Neural cell (in vitro differentiated cells): ENCODE measurements at regions not wholly inside any gene's neighbourhood (a gene's known extent, or its start where the extent isn't known, plus 50 kb on each side); places are given as distances from the start of the nearest gene placed in this dataset.

Experiments
- H2AFZ ChIP-seq: fragments of 200-600, 300-800 bp; sonication (generic), shearing (Covaris generic); 2 replicates; pipeline ENCODE4 v1.6.0; 2014; ENCODE audit warnings: low read depth, mild to moderate bottlenecking, antibody characterized with exemption, low read length, moderate library complexity
- H3F3A ChIP-seq: fragments of 200-600 bp; shearing (Covaris generic); 2 replicates; pipeline ENCODE4 v1.6.1; 2016; ENCODE audit warnings: mild to moderate bottlenecking, moderate library complexity, mixed read lengths, antibody characterized with exemption, low read length; ENCODE audit not compliant: insufficient read depth, poor library complexity, severe bottlenecking
- H3K27ac ChIP-seq: fragments of 200-600, 300-800 bp; sonication (generic), shearing (Covaris generic); 2 replicates; pipeline ENCODE4 v1.5.1; 2014; ENCODE audit warnings: mild to moderate bottlenecking, low read length, moderate library complexity
- H3K27me3 ChIP-seq: fragments of 300-800, 200-600 bp; sonication (generic), shearing (Covaris generic); 2 replicates; pipeline ENCODE4 v1.6.0; 2014; ENCODE audit warnings: mild to moderate bottlenecking, low read depth, low read length, moderate library complexity; ENCODE audit not compliant: insufficient read depth
- H3K36me3 ChIP-seq: fragments of 300-800, 200-600 bp; sonication (generic), shearing (Covaris generic); 2 replicates; pipeline ENCODE4 v1.5.1; 2014; ENCODE audit warnings: mild to moderate bottlenecking, antibody characterized with exemption, low read length, moderate library complexity; ENCODE audit not compliant: insufficient read depth
- H3K4me2 ChIP-seq: fragments of 300-800, 200-600 bp; sonication (generic), shearing (Covaris generic); 2 replicates; pipeline ENCODE4 v1.6.0; 2014; ENCODE audit warnings: mild to moderate bottlenecking, low read length
- H3K4me3 ChIP-seq: fragments of 300-800, 200-600 bp; sonication (generic), shearing (Covaris generic); 2 replicates; pipeline ENCODE4 v1.5.1; 2014; ENCODE audit warnings: mild to moderate bottlenecking, low read length, moderate library complexity
- H3K79me2 ChIP-seq: fragments of 200-600 bp; shearing (Covaris generic); replicated peaks from 2 replicates; pipeline ENCODE4 v1.6.0; 2014; ENCODE audit warnings: mild to moderate bottlenecking, low read length, moderate library complexity; ENCODE audit not compliant: insufficient read depth
- H3K9ac ChIP-seq: fragments of 300-800, 200-600 bp; sonication (generic), shearing (Covaris generic); 2 replicates; pipeline ENCODE4 v1.6.1; 2016; ENCODE audit warnings: mild to moderate bottlenecking, low read length, mixed read lengths
- H3K9me2 ChIP-seq: fragments of 200-600 bp; shearing (Covaris generic); 2 replicates; pipeline ENCODE4 v1.6.1; 2016; ENCODE audit warnings: mild to moderate bottlenecking, low read length, mixed read lengths; ENCODE audit not compliant: insufficient read depth
- H3K9me3 ChIP-seq: fragments of 200-600, 300-800 bp; sonication (generic), shearing (Covaris generic); 2 replicates; pipeline ENCODE4 v1.6.1; 2016; ENCODE audit warnings: mild to moderate bottlenecking, mixed run types, low read length, moderate library complexity, mixed read lengths
- H4K20me1 ChIP-seq: fragments of 200-600 bp; shearing (Covaris generic); 2 replicates; pipeline ENCODE4 v1.6.1; 2016; ENCODE audit warnings: mild to moderate bottlenecking, mixed run types; ENCODE audit not compliant: insufficient read depth
- EP300 ChIP-seq: fragments of 450-650 bp; conservative IDR thresholded peaks from 2 replicates; pipeline ENCODE4 v1.6.1; 2014; ENCODE audit warnings: antibody characterized with exemption, mild to moderate bottlenecking, moderate library complexity; ENCODE audit not compliant: poor library complexity, severe bottlenecking
- EZH2 ChIP-seq: fragments of 200-600, 300-800 bp; shearing (Covaris generic), sonication (generic); IDR thresholded peaks from 2 replicates; pipeline ENCODE4 v1.6.1; 2014; ENCODE audit warnings: antibody characterized with exemption, low read length, borderline replicate concordance, mild to moderate bottlenecking; ENCODE audit not compliant: insufficient read depth, poor library complexity, severe bottlenecking
- MXI1 ChIP-seq: fragments of 450-650 bp; conservative IDR thresholded peaks from 2 replicates; pipeline ENCODE4 v1.6.1; 2014; ENCODE audit warnings: antibody characterized with exemption, mild to moderate bottlenecking; ENCODE audit not compliant: poor library complexity, severe bottlenecking
- POLR2AphosphoS5 ChIP-seq: IDR thresholded peaks from 2 replicates; pipeline ENCODE4 v1.6.1; 2012
- RAD21 ChIP-seq: fragments of 450-650 bp; conservative IDR thresholded peaks from 2 replicates; pipeline ENCODE4 v1.6.1; 2014; ENCODE audit warnings: antibody characterized with exemption, mild to moderate bottlenecking, moderate library complexity
- SMC3 ChIP-seq: fragments of 450-650 bp; conservative IDR thresholded peaks from 2 replicates; pipeline ENCODE4 v1.6.1; 2014; ENCODE audit warnings: antibody characterized with exemption, mild to moderate bottlenecking, moderate library complexity; ENCODE audit not compliant: poor library complexity
- TAF1 ChIP-seq: IDR thresholded peaks from 2 replicates; pipeline ENCODE4 v1.6.1; 2012; ENCODE audit warnings: low read depth
- TF ChIP-seq, protein P1 (sequence below): IDR thresholded peaks from 2 replicates; pipeline ENCODE4 v1.6.1; 2012; ENCODE audit warnings: borderline replicate concordance
- TF ChIP-seq, protein P2 (sequence below): fragments of 450-650 bp; IDR thresholded peaks from 2 replicates; pipeline ENCODE4 v1.5.1; 2014; ENCODE audit warnings: antibody characterized with exemption, mild to moderate bottlenecking, moderate library complexity; ENCODE audit not compliant: poor library complexity, severe bottlenecking

DNA sequence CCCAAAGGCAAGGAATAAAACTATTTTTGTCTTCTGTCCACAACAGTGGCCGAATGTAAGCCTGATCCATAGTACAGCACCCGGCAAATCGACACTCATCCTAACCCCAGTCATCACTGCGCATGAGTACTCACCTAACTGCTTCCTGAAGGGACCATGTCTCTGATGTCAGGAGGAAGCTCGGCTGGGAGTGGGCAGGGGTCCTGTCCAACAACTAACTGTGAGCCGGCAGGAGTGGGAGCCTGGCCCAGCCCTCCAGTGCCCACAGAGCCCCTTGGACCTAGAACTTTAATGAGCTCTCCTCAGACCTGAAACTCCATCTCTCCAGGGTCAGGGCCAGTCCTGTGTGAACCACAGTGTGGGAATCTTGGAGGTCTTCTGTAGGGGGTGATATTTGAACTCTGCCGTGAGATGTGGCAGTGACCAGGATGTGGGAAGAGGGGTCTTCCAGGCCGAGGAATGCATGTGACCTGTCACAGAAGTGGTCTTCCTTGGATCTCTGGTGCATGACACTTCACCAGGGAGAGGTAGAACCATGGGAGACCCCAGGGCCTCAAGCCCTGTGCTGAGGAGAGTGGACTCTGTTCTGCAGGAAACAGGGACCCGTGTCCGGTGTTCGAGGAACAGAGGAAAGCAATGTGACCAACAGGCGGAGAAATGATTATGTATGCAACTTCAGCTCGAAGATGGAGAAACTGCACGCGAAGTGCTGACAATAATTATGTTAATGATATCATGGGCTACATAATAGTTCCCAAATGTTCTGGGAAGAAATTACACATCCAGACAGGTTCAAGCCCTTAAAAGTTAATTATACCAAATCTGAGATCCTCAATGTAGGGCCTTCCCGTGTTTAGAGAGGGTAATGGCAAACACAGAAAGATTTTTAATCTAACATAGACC is 240.1 kb upstream of the HDAC4 start:
- no peaks in the 10 kb centered on the region for H3K9me3 ChIP-seq
- H3K79me2 ChIP-seq, result no peaks in the 10 kb centered on the region
- no peak overlapping the region for H3K27ac ChIP-seq
- TF ChIP-seq TAF1 (no peak), EP300 (no peak), POLR2AphosphoS5 (no peak), RAD21 (no peak), MXI1 (no peak), SMC3 (no peak), EZH2 (no peak)
- TF ChIP-seq, protein P1, sequence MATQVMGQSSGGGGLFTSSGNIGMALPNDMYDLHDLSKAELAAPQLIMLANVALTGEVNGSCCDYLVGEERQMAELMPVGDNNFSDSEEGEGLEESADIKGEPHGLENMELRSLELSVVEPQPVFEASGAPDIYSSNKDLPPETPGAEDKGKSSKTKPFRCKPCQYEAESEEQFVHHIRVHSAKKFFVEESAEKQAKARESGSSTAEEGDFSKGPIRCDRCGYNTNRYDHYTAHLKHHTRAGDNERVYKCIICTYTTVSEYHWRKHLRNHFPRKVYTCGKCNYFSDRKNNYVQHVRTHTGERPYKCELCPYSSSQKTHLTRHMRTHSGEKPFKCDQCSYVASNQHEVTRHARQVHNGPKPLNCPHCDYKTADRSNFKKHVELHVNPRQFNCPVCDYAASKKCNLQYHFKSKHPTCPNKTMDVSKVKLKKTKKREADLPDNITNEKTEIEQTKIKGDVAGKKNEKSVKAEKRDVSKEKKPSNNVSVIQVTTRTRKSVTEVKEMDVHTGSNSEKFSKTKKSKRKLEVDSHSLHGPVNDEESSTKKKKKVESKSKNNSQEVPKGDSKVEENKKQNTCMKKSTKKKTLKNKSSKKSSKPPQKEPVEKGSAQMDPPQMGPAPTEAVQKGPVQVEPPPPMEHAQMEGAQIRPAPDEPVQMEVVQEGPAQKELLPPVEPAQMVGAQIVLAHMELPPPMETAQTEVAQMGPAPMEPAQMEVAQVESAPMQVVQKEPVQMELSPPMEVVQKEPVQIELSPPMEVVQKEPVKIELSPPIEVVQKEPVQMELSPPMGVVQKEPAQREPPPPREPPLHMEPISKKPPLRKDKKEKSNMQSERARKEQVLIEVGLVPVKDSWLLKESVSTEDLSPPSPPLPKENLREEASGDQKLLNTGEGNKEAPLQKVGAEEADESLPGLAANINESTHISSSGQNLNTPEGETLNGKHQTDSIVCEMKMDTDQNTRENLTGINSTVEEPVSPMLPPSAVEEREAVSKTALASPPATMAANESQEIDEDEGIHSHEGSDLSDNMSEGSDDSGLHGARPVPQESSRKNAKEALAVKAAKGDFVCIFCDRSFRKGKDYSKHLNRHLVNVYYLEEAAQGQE, result no peak
- TF ChIP-seq, protein P2, sequence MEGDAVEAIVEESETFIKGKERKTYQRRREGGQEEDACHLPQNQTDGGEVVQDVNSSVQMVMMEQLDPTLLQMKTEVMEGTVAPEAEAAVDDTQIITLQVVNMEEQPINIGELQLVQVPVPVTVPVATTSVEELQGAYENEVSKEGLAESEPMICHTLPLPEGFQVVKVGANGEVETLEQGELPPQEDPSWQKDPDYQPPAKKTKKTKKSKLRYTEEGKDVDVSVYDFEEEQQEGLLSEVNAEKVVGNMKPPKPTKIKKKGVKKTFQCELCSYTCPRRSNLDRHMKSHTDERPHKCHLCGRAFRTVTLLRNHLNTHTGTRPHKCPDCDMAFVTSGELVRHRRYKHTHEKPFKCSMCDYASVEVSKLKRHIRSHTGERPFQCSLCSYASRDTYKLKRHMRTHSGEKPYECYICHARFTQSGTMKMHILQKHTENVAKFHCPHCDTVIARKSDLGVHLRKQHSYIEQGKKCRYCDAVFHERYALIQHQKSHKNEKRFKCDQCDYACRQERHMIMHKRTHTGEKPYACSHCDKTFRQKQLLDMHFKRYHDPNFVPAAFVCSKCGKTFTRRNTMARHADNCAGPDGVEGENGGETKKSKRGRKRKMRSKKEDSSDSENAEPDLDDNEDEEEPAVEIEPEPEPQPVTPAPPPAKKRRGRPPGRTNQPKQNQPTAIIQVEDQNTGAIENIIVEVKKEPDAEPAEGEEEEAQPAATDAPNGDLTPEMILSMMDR, result no peak
- no peaks in the 10 kb centered on the region for H3F3A ChIP-seq
- no peak overlapping the region for H2AFZ ChIP-seq
- no peaks in the 10 kb centered on the region for H3K9me2 ChIP-seq
- no peak overlapping the region for H3K9ac ChIP-seq
- H3K27me3 ChIP-seq, result no peaks in the 10 kb centered on the region
- no peaks in the 10 kb centered on the region for H3K36me3 ChIP-seq
- no peak overlapping the region for H3K4me3 ChIP-seq
- H4K20me1 ChIP-seq, result no peaks in the 10 kb centered on the region
- no peak overlapping the region for H3K4me2 ChIP-seq

DNA sequence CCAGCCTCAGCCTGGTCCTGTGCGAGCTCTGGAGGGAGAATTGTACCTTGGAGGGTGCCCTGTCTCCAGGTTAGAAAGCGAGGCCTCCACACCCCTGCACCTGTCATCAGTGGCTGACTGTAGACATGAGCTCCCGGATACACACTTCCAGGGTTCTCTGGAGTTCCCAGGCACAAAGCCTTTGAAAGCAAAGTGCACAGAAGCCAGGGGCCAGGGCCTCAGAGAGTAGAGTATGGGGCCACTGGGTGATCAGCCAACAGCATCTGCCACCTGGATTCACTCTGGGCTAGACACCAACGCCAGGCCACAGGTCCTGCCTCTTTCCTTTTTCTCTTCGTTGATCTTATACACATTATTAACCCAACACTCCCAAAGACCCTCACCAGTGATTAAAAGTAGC is 239.4 kb upstream of the HDAC4 start:
- no peaks in the 10 kb centered on the region for H3K9me3 ChIP-seq
- no peak overlapping the region for H2AFZ ChIP-seq
- H3K9me2 ChIP-seq, result no peaks in the 10 kb centered on the region
- no peak overlapping the region for H3K27ac ChIP-seq
- H3K79me2 ChIP-seq, result no peaks in the 10 kb centered on the region
- H3K36me3 ChIP-seq, result no peaks in the 10 kb centered on the region
- no peaks in the 10 kb centered on the region for H3K27me3 ChIP-seq
- H3F3A ChIP-seq, result no peaks in the 10 kb centered on the region
- TF ChIP-seq EZH2 (no peak), MXI1 (no peak), RAD21 (no peak), EP300 (no peak), SMC3 (no peak), TAF1 (no peak), POLR2AphosphoS5 (no peak)
- TF ChIP-seq, protein P2, result no peak
- TF ChIP-seq, protein P1, result no peak
- no peak overlapping the region for H3K4me3 ChIP-seq
- H3K9ac ChIP-seq, result no peak overlapping the region
- H3K4me2 ChIP-seq, result no peak overlapping the region
- H4K20me1 ChIP-seq, result no peaks in the 10 kb centered on the region
